ENCODE measurements at regions not wholly inside any gene's neighbourhood (a gene's known extent, or its start where the extent isn't known, plus 50 kb on each side); places are given as distances from the start of the nearest gene placed in this dataset.

- TF ChIP-seq ZNF274 (IDR thresholded peaks at IDR 0.05; ENCODE audit: low read depth, low read length) (no peak), SUZ12 (IDR thresholded peaks at IDR 0.05; ENCODE audit: extremely low read depth, insufficient read depth, insufficient read length) (no peak), YY1 (IDR thresholded peaks at IDR 0.05; ENCODE audit: insufficient read depth, insufficient read length) (no peak)
Observed at GRCh38 chr10:117468665-117469064, 73.9 kb upstream of the EMX2 start.
